IMR-90 (cell line): ENCODE measurements at regions not wholly inside any gene's neighbourhood (a gene's known extent, or its start where the extent isn't known, plus 50 kb on each side); places are given as distances from the start of the nearest gene placed in this dataset.

Experiments used
- ATAC-seq: fragments of 200-7000 bp; cut with Tn5 transposase; 2 replicates; pipeline ENCODE4 v1.9.1; 2020; ENCODE audit warnings: low read depth, mild to moderate bottlenecking, moderate library complexity
- BruUV-seq: library from RNA; stranded (reverse); fragments of 400-500 nt; replicated peaks from 2 replicates; lab custom pipeline; 2021; lab: Mats Ljungman, UMichigan
- CTCF ChIA-PET: fragments of 300-600 bp; formaldehyde crosslinking; extraction: SDS; loops from one replicate; lab custom pipeline; 2021; ENCODE audit warnings: antibody characterized with exemption; lab: Yijun Ruan, JAX
- POLR2A ChIA-PET: fragments of 300-600 bp; sonication (Branson Sonifier 250); formaldehyde crosslinking; loops from one replicate; lab custom pipeline; 2022; ENCODE audit warnings: antibody characterized with exemption; ENCODE audit not compliant: unreplicated experiment; lab: Charles Lee
- DNase-seq: peaks from one replicate; pipeline ENCODE4 v3.0.0; 2013
- H2AFZ ChIP-seq: replicated peaks from 2 replicates; pipeline ENCODE3; 2013; ENCODE audit warnings: low read length, mild to moderate bottlenecking; ENCODE audit not compliant: poor library complexity
- H2AK5ac ChIP-seq: 2 replicates; pipeline ENCODE4 v1.6.1; 2013; ENCODE audit warnings: low read depth, low read length, inconsistent platforms
- H2AK9ac ChIP-seq: replicated peaks from 2 replicates; pipeline ENCODE3; 2013; ENCODE audit warnings: mild to moderate bottlenecking, low read depth, low read length, moderate library complexity; ENCODE audit not compliant: poor library complexity
- H2BK120ac ChIP-seq: 2 replicates; pipeline ENCODE4 v1.6.1; 2013; ENCODE audit warnings: low read depth, low read length, inconsistent platforms
- H2BK15ac ChIP-seq: 3 replicates; pipeline ENCODE4 v1.6.1; 2013; ENCODE audit warnings: low read depth, low read length, inconsistent platforms
- H2BK20ac ChIP-seq: 2 replicates; pipeline ENCODE4 v1.6.1; 2013; ENCODE audit warnings: low read depth, mild to moderate bottlenecking, inconsistent platforms, low read length, moderate library complexity
- H2BK5ac ChIP-seq: 2 replicates; pipeline ENCODE4 v1.6.1; 2013; ENCODE audit warnings: mild to moderate bottlenecking, low read depth, low read length, inconsistent platforms; ENCODE audit not compliant: poor library complexity, severe bottlenecking
- H3K14ac ChIP-seq: replicated peaks from 2 replicates; pipeline ENCODE4 v1.6.1; 2013; ENCODE audit warnings: low read depth, low read length, inconsistent platforms
- H3K18ac ChIP-seq: 2 replicates; pipeline ENCODE4 v1.6.1; 2013; ENCODE audit warnings: low read depth, low read length, control low read depth
- H3K23ac ChIP-seq: 2 replicates; pipeline ENCODE4 v1.6.1; 2013; ENCODE audit warnings: low read depth, low read length, inconsistent platforms
- H3K27ac ChIP-seq: 2 replicates; pipeline ENCODE4 v1.5.1; 2013; ENCODE audit warnings: mild to moderate bottlenecking, control low read depth, low read length; ENCODE audit not compliant: insufficient read depth
- H3K27me3 ChIP-seq: 2 replicates; pipeline ENCODE4 v1.6.1; 2013; ENCODE audit warnings: low read length; ENCODE audit not compliant: control insufficient read depth, insufficient read depth
- H3K36me3 ChIP-seq: 2 replicates; pipeline ENCODE4 v1.6.1; 2013; ENCODE audit warnings: low read length, mixed read lengths; ENCODE audit not compliant: control insufficient read depth, insufficient read depth
- H3K4ac ChIP-seq: 2 replicates; pipeline ENCODE4 v1.6.1; 2013; ENCODE audit warnings: low read depth, low read length, inconsistent platforms
- H3K4me1 ChIP-seq: 2 replicates; pipeline ENCODE4 v1.6.1; 2013; ENCODE audit warnings: low read length, mixed read lengths; ENCODE audit not compliant: control insufficient read depth, insufficient read depth
- H3K4me2 ChIP-seq: 2 replicates; pipeline ENCODE4 v1.6.1; 2013; ENCODE audit warnings: low read depth, mild to moderate bottlenecking, control low read depth, low read length, moderate library complexity
- H3K4me3 ChIP-seq: 2 replicates; pipeline ENCODE4 v1.5.1; 2013; ENCODE audit warnings: low read depth, mild to moderate bottlenecking, control low read depth, low read length, moderate library complexity; ENCODE audit not compliant: insufficient read depth
- H3K56ac ChIP-seq: 2 replicates; pipeline ENCODE4 v1.6.1; 2013; ENCODE audit warnings: low read length, inconsistent platforms; ENCODE audit not compliant: insufficient read depth; ENCODE audit errors: extremely low read depth
- H3K79me1 ChIP-seq, 2 experiments: 2 replicates each; pipeline ENCODE4 v1.6.1; 2013; ENCODE audit warnings: low read length in 2 of 2, inconsistent platforms in 1 of 2, low read depth in 1 of 2
- H3K9ac ChIP-seq: 2 replicates; pipeline ENCODE4 v1.6.1; 2013; ENCODE audit warnings: low read depth, low read length, control low read depth
- H3K9me1 ChIP-seq: 2 replicates; pipeline ENCODE4 v1.6.1; 2013; ENCODE audit warnings: low read length, inconsistent platforms; ENCODE audit not compliant: insufficient read depth
- H3K9me3 ChIP-seq: 2 replicates; pipeline ENCODE4 v1.6.1; 2013; ENCODE audit warnings: low read length; ENCODE audit not compliant: control insufficient read depth, insufficient read depth
- H4K20me1 ChIP-seq: 2 replicates; pipeline ENCODE4 v1.6.1; 2013; ENCODE audit warnings: low read length, inconsistent platforms; ENCODE audit not compliant: insufficient read depth
- H4K5ac ChIP-seq: 2 replicates; pipeline ENCODE4 v1.6.1; 2013; ENCODE audit warnings: mild to moderate bottlenecking, low read depth, low read length, control low read depth
- H4K8ac ChIP-seq, 2 experiments: 2 replicates each; pipeline ENCODE4 v1.6.1; 2013; ENCODE audit warnings: low read depth in 2 of 2, low read length in 2 of 2, control low read depth in 1 of 2, inconsistent platforms in 1 of 2
- H4K91ac ChIP-seq: 2 replicates; pipeline ENCODE4 v1.6.1; 2013; ENCODE audit warnings: low read depth, low read length, inconsistent platforms; ENCODE audit not compliant: insufficient read depth
- BHLHE40 ChIP-seq: fragments of 150-350 bp; IDR thresholded peaks from 2 replicates; pipeline ENCODE4 v1.6.1; 2016; ENCODE audit warnings: mild to moderate bottlenecking, low read depth, low read length
- CTCF ChIP-seq: conservative IDR thresholded peaks from 2 replicates; pipeline ENCODE4 v1.5.1; 2012; ENCODE audit warnings: mild to moderate bottlenecking, low read depth, low read length, improper control_type of control experiment
- MAFK ChIP-seq: IDR thresholded peaks from 2 replicates; pipeline ENCODE4 v1.6.1; 2012; ENCODE audit warnings: low read depth, low read length, improper control_type of control experiment
- MXI1 ChIP-seq: IDR thresholded peaks from 2 replicates; pipeline ENCODE4 v1.6.1; 2012; ENCODE audit warnings: low read depth, mild to moderate bottlenecking, low read length, moderate library complexity, borderline replicate concordance
- NFE2L2 ChIP-seq: fragments of 150-350 bp; IDR thresholded peaks from 2 replicates; pipeline ENCODE4 v1.6.1; 2016; ENCODE audit warnings: low read depth, mild to moderate bottlenecking, low read length
- RAD21 ChIP-seq: IDR thresholded peaks from 2 replicates; pipeline ENCODE4 v1.6.1; 2012; ENCODE audit warnings: low read length, improper control_type of control experiment
- RCOR1 ChIP-seq: IDR thresholded peaks from 2 replicates; pipeline ENCODE4 v1.6.1; 2012; ENCODE audit warnings: mild to moderate bottlenecking, low read length, improper control_type of control experiment; ENCODE audit not compliant: insufficient replicate concordance
- RFX5 ChIP-seq: IDR thresholded peaks from 2 replicates; pipeline ENCODE4 v1.8.0; 2012; ENCODE audit warnings: low read depth, mild to moderate bottlenecking, low read length, moderate library complexity
- SMC3 ChIP-seq: fragments of 150-350 bp; IDR thresholded peaks from 2 replicates; pipeline ENCODE4 v1.6.1; 2016; ENCODE audit warnings: low read depth, mild to moderate bottlenecking, antibody characterized with exemption, low read length, moderate library complexity
- WGBS, 2 experiments: methylation state at CpG; one replicate each; pipeline versions ENCODE4 v1.1.5 to v1.1.7; 2013; ENCODE audit warnings: missing lambda C conversion rate in 2 of 2; ENCODE audit not compliant: insufficient read length in 1 of 2; ENCODE audit errors: extremely low coverage in 2 of 2; 5-methylcytosine and 5-hydroxymethylcytosine counted together
- dilution Hi-C: fragments of 300-500 bp; cut with HindIII; formaldehyde crosslinking; loops from one replicate; pipeline ENCODE4 v1.14.3; 2018; ENCODE audit warnings: low sequenced_read_pairs; ENCODE audit not compliant: unreplicated experiment
- in situ Hi-C: fragments of 300-500 bp; cut with MboI; formaldehyde crosslinking; loops from 3 replicates; pipeline ENCODE4 v1.14.3; 2019; ENCODE audit warnings: low sequenced_read_pairs, inconsistent platforms, mixed read lengths
- intact Hi-C: fragments of 100-400 bp; cut with micrococcal nuclease; formaldehyde crosslinking; loops from 2 replicates; pipeline ENCODE4 v1.10.0; 2022
- TF ChIP-seq, protein P1 (sequence below): fragments of 150-350 bp; IDR thresholded peaks from 2 replicates; pipeline ENCODE4 v1.6.1; 2016; ENCODE audit warnings: low read depth, mild to moderate bottlenecking, low read length, moderate library complexity, borderline replicate concordance
- TF ChIP-seq, protein P2 (sequence below): fragments of 150-350 bp; IDR thresholded peaks from 2 replicates; pipeline ENCODE4 v1.6.1; 2017; ENCODE audit warnings: mild to moderate bottlenecking, antibody characterized with exemption, low read length, low read depth

DNA sequence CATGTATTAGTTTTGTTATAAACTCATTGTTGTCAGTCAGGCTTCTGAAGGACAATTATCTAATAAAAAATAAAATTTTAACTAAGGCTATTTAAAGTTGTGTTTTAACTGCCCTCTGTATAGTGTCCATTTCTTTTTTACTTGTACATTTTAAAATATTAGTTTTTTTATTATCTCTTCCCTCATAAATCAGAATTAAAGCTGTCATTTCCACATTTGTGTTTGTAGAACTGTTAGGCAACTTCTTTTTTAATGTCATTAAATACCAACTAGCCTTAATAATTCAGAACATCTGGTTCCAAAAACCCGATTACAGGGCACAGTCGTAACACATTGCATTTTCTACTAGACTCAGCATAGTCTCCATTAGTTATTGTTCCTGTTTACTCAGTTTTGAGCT, 1749.0 kb upstream of the CELF4 start:
- Histone ChIP-seq H3K4me2 (no peak overlapping the region), H3K4me1 (no peaks in the 10 kb centered on the region), H4K20me1 (no peaks in the 10 kb centered on the region), H2BK20ac (no peak overlapping the region), H3K56ac (no peak overlapping the region), H3K27ac (no peak overlapping the region), H2AK9ac (no peak overlapping the region), H3K23ac (no peak overlapping the region), H3K36me3 (no peaks in the 10 kb centered on the region), H2BK120ac (no peak overlapping the region), H3K4me3 (no peak overlapping the region), H3K9me1 (no peaks in the 10 kb centered on the region), H2BK5ac (no peak overlapping the region), H3K4ac (no peak overlapping the region), H3K27me3 (no peaks in the 10 kb centered on the region), H3K14ac (no peak overlapping the region), H4K8ac (no peak overlapping the region), H2AK5ac (no peak overlapping the region), H2BK15ac (no peak overlapping the region), H3K9ac (no peak overlapping the region), H3K9me3 (peaks cover 4% of the 10 kb centered on the region; the same call in 1 of the 2 replicates), H3K18ac (no peak overlapping the region), H4K91ac (no peak overlapping the region), H2AFZ (no peak overlapping the region), H4K5ac (no peak overlapping the region), H3K79me1 (no peaks in the 10 kb centered on the region)
- no TSS peak for BruUV-seq
- dilution Hi-C loops (no loop called here), in situ Hi-C loops (no loop called here), intact Hi-C loops (loop anchor here (1.0 kb wide), 1 partner anchor 16 kb away; no protein-coding TSS in a partner anchor)
- no peak for DNase-seq
- CTCF ChIA-PET, result no interaction called here
- POLR2A ChIA-PET, result interaction anchor here (0.6 kb wide), 1 partner anchor 8 kb away, joined by 8 read pairs; no protein-coding TSS in a partner anchor
- no peak for ATAC-seq
- WGBS, 2 experiments, result no CpG with 5 or more reads among the region's 2 CpGs
- TF ChIP-seq SMC3 (no peak), RCOR1 (no peak), MXI1 (no peak), BHLHE40 (no peak), CTCF (no peak), NFE2L2 (no peak), RAD21 (no peak), MAFK (no peak), RFX5 (no peak)
- TF ChIP-seq, protein P1, sequence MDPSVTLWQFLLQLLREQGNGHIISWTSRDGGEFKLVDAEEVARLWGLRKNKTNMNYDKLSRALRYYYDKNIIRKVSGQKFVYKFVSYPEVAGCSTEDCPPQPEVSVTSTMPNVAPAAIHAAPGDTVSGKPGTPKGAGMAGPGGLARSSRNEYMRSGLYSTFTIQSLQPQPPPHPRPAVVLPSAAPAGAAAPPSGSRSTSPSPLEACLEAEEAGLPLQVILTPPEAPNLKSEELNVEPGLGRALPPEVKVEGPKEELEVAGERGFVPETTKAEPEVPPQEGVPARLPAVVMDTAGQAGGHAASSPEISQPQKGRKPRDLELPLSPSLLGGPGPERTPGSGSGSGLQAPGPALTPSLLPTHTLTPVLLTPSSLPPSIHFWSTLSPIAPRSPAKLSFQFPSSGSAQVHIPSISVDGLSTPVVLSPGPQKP, result no peak
- TF ChIP-seq, protein P2, sequence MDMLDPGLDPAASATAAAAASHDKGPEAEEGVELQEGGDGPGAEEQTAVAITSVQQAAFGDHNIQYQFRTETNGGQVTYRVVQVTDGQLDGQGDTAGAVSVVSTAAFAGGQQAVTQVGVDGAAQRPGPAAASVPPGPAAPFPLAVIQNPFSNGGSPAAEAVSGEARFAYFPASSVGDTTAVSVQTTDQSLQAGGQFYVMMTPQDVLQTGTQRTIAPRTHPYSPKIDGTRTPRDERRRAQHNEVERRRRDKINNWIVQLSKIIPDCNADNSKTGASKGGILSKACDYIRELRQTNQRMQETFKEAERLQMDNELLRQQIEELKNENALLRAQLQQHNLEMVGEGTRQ, result no peak
